LNCaP clone FGC (cell line): ENCODE measurements at regions not wholly inside any gene's neighbourhood (a gene's known extent, or its start where the extent isn't known, plus 50 kb on each side); places are given as distances from the start of the nearest gene placed in this dataset.

ENCODE experiments used
- DNase-seq: peaks from one replicate; pipeline ENCODE4 v3.0.0-alpha.2; 2011; ENCODE audit warnings: low read depth
- H3K4me3 ChIP-seq: 2 replicates; pipeline ENCODE4 v1.5.1; 2011; ENCODE audit warnings: mild to moderate bottlenecking, low read depth, low read length, control low read depth
- CTCF ChIP-seq: IDR thresholded peaks from 2 replicates; pipeline ENCODE4 v1.5.1; 2012; ENCODE audit warnings: mild to moderate bottlenecking; ENCODE audit not compliant: control insufficient read depth, insufficient read depth; ENCODE audit errors: extremely low read depth

- no peak for DNase-seq
- H3K4me3 ChIP-seq, result no peak overlapping the region
- TF ChIP-seq CTCF, result no peak
Measured at GRCh38 chr7:96424411-96424810, 102.5 kb upstream of the SLC25A13 start.

- DNase-seq, result no peak
- H3K4me3 ChIP-seq, result no peak overlapping the region
- TF ChIP-seq CTCF, result no peak
Measured at GRCh38 chr7:96422388-96422787, 100.5 kb upstream of the SLC25A13 start.

- no peak overlapping the region for H3K4me3 ChIP-seq
- no peak for TF ChIP-seq CTCF
- no peak for DNase-seq
Measured at GRCh38 chr7:96418581-96418980, 96.7 kb upstream of the SLC25A13 start.

- no peak for TF ChIP-seq CTCF
- DNase-seq, result no peak
- no peak overlapping the region for H3K4me3 ChIP-seq
Measured at GRCh38 chr7:96417784-96418183, 95.9 kb upstream of the SLC25A13 start.

GRCh38 chr7:96416599-96416998 is 94.7 kb upstream of the SLC25A13 start:
- H3K4me3 ChIP-seq, result no peak overlapping the region
- no peak for DNase-seq
- no peak for TF ChIP-seq CTCF

GRCh38 chr7:96416116-96416515 is 94.2 kb upstream of the SLC25A13 start:
- DNase-seq, result no peak

More at GRCh38 chr7:96416116-96416515, 94.2 kb upstream of the SLC25A13 start:
- no peak for TF ChIP-seq CTCF
- no peak overlapping the region for H3K4me3 ChIP-seq
